ENCODE measurements at regions not wholly inside any gene's neighbourhood (a gene's known extent, or its start where the extent isn't known, plus 50 kb on each side); places are given as distances from the start of the nearest gene placed in this dataset.

- Histone ChIP-seq H3K27ac (ENCODE audit: low read depth in 1 of 2, low read length in 2 of 2) (no peak overlapping the region), H3K27me3 (ENCODE audit: control insufficient read depth in 4 of 4, insufficient read depth in 4 of 4, low read length in 3 of 4) (no peaks in the 10 kb centered on the region), H3K9me3 (ENCODE audit: control insufficient read depth in 4 of 4, low read length in 3 of 4) (peaks cover 0 to 3% (median 0%) of the 10 kb centered on the region in 4 donors), H3K36me3 (ENCODE audit: control insufficient read depth in 4 of 4, insufficient read depth in 3 of 4, low read depth in 1 of 4, low read length in 3 of 4) (no peaks in the 10 kb centered on the region), H3K4me1 (ENCODE audit: control insufficient read depth in 4 of 4, insufficient read depth in 4 of 4, low read length in 3 of 4) (no peaks in the 10 kb centered on the region), H3K9ac (ENCODE audit: low read depth in 1 of 2, low read length in 2 of 2) (no peak overlapping the region), H3K4me3 (ENCODE audit: low read depth in 1 of 3, low read length in 3 of 3) (no peak overlapping the region)
- WGBS, result 76% methylated on average over 9 of the region's 9 CpGs
- TF ChIP-seq HNF4G (IDR thresholded peaks at IDR 0.05) (no peak), ZBTB33 (IDR thresholded peaks at IDR 0.05) (no peak), NR2F2 (IDR thresholded peaks at IDR 0.05) (no peak), REST (IDR thresholded peaks at IDR 0.05) (no peak), ATF3 (IDR thresholded peaks at IDR 0.05) (no peak), GABPA (IDR thresholded peaks at IDR 0.05 in 1 of 2, conservative IDR thresholded peaks at IDR 0.05 in 1 of 2) (no peak), TAF1 (conservative IDR thresholded peaks at IDR 0.05) (no peak), RAD21 (IDR thresholded peaks at IDR 0.05) (no peak), JUND (IDR thresholded peaks at IDR 0.05) (no peak), RXRA (IDR thresholded peaks at IDR 0.05) (no peak), YY1 (IDR thresholded peaks at IDR 0.05) (no peak), FOXA1 (IDR thresholded peaks at IDR 0.05) (no peak), HNF4A (conservative IDR thresholded peaks at IDR 0.05) (no peak), FOXA2 (IDR thresholded peaks at IDR 0.05) (no peak)
- DNase-seq (ENCODE audit: low spot score), result no peak
These were observed 54.8 kb upstream of the C14orf180 start for GRCh38 chr14:104524726-104525125.

- no peak overlapping the region for H3K27ac ChIP-seq (ENCODE audit: low read depth in 1 of 2, low read length in 2 of 2)
- DNase-seq (ENCODE audit: low spot score), result no peak
- WGBS, result 73% methylated on average over 5 of the region's 5 CpGs
These were observed 52.6 kb upstream of the C14orf180 start for GRCh38 chr14:104526723-104527645.

More at GRCh38 chr14:104526723-104527645, 52.6 kb upstream of the C14orf180 start:
- TF ChIP-seq ATF3 (IDR thresholded peaks at IDR 0.05) (no peak), RXRA (IDR thresholded peaks at IDR 0.05) (no peak), GABPA (IDR thresholded peaks at IDR 0.05 in 1 of 2, conservative IDR thresholded peaks at IDR 0.05 in 1 of 2) (no peak), ZBTB33 (IDR thresholded peaks at IDR 0.05) (no peak)
- Histone ChIP-seq H3K9ac (ENCODE audit: low read depth in 1 of 2, low read length in 2 of 2) (no peak overlapping the region), H3K27me3 (ENCODE audit: control insufficient read depth in 4 of 4, insufficient read depth in 4 of 4, low read length in 3 of 4) (peaks cover 0 to 3% (median 0%) of the 10 kb centered on the region in 4 donors), H3K4me1 (ENCODE audit: control insufficient read depth in 4 of 4, insufficient read depth in 4 of 4, low read length in 3 of 4) (no peaks in the 10 kb centered on the region), H3K4me3 (ENCODE audit: low read depth in 1 of 3, low read length in 3 of 3) (no peak overlapping the region), H3K36me3 (ENCODE audit: control insufficient read depth in 4 of 4, insufficient read depth in 3 of 4, low read depth in 1 of 4, low read length in 3 of 4) (no peaks in the 10 kb centered on the region), H3K9me3 (ENCODE audit: control insufficient read depth in 4 of 4, low read length in 3 of 4) (peaks cover 0 to 3% (median 0%) of the 10 kb centered on the region in 4 donors)
